NCI-H748 (cell line): ENCODE measurements at regions not wholly inside any gene's neighbourhood (a gene's known extent, or its start where the extent isn't known, plus 50 kb on each side); places are given as distances from the start of the nearest gene placed in this dataset.

Experiments used
- DNase-seq: peaks from one replicate; lab custom pipeline; 2025; ENCODE audit not compliant: unreplicated experiment; lab: John Stamatoyannopoulos, UW

GRCh38 chr14:51307551-51307950 lies 67.5 kb downstream of the TMX1 start:
- DNase-seq: no peak

DNA sequence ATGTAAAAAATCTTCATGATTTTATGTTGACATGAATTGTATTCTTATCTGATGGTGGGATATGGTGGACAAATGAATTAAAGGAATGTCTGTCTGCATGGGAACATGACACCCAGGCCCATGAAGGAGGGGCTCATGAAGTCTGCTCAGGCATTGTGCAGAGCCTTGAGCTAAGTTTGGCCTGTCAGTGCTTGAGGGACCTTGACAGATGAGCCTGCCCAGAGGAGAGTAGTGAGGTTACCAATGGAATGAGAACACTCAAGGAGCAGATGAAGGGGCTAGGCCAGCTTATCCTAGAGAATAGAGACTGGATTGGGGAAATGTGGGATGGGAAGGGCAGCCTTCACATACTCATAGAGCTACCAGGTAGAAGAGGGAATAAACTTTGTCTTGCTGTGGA lies 68.8 kb downstream of the TMX1 start:
- no peak for DNase-seq

DNA sequence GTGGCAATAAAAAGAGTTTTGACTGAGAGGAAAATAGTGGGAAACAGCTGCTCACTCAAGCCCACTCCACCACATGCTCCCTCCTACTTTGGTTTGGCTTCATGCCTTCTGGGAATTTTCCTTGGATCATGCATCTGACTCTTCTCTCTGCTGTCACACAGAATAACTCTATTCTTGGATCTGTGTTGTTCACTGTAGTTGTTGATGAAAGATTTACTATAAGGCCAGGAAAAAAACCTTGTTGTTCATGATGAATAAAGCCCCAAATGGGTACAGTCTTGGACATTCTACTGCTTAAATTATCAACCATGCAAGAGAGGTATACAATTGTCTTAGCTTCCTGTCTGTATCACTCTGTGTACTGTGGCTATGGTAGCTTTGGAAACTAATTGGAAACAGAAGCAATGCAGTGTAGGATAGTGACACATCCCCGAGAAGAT lies 70.5 kb downstream of the TMX1 start:
- no peak for DNase-seq

DNA sequence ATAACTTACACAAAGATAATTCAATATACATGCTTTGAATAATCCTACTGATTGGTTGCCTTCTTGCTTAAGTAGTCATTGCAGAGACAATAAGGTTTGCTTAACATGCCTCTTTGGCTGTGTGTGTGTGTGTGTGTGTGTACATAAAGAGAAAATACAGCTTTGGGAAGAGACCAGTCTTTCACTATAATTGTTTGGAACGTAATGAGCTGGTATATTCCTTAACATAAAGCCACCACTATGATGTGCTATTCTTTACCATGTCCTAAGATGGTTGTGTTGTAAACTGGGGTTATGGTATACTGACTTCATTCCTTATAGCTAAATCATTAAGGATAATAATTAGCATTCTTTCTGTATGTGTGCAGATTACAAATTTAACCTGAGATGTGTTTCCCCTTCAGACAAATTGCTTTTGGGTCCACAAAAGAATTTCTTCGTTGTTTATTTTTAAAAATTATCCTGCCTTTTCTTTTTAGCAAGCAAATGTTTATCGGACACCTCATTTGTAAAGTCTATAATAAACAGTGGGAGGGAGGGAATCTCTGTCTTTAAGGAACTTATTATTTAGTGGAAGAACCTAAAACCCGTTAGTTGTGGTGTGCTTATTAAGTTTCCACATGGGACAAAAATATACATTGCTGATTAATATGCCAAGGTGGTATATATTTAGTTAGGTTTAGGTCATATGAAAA lies 74.4 kb downstream of the TMX1 start:
- no peak for DNase-seq

DNA sequence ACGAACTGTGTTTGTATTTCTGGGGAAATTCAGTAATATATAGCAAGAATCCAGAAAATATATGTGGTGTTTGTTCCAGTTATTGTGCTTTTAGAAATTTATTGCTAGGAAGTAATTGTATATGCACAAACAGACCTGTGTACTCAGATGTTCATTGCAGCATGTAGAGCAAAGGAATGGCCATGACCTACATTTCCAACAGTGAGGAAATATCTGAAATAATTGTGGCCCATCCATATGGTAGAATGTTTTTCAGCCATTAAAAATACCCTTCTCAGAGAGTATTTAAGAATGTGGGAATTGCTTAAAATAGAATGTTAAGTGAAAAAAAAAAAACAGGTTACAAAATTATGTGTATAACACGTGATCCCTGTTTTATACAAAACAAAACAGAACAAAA lies 77.3 kb downstream of the TMX1 start:
- no peak for DNase-seq

DNA sequence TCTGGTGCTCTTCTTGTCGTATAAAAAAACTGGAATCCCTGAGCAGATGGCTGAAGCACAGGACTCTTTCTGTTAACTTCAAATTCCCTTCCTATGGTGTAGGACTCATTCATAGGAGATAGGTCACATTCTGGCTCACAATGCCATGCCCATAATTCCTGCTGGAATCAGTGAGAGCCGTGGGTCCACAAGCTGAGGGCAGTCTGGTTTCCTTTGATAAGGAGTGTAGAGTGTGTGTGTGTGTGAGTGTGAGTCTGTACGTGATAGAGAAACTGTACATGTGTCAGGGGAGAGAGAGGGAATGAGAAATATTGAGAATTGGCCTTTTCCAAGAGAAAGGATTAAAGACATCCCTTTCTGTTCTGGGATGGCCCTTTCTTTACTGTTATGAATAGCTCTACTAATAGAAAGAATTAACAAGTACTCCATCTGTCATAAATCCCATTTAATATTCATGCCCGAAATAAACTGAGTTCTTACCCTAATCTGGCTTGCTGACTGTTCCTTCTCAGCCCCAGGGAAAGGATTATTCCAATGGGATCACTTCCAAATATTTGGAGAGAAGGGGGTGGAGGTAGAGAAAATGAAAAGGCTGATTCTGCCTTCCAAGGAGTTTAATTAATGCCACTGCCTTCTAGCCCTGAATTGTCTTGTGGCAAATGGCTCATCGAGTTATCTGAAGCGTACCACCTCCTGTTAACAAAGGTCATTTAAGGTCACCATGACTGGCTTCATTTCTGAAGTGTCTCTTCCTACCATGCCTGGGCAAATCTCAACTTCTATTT lies 79.0 kb downstream of the TMX1 start:
- no peak for DNase-seq

DNA sequence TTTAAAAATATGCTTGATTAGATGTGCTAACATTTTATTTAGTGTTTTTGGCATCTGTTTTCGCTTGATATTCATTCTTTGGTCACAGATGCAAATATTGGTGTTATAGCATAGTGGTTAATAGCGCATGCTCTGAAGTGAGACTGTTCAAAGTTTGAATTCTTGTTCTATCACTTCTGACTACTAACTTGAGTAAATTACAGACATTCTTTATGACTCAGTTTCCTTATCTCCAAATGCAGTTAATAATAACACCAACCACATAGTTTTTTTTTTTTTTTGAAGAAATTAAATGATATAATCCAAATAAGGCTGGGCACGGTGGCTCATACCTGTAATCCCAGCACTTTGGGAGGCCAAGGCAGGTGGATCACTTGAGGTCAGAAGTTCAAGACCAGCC lies 81.0 kb downstream of the TMX1 start:
- DNase-seq: no peak

DNA sequence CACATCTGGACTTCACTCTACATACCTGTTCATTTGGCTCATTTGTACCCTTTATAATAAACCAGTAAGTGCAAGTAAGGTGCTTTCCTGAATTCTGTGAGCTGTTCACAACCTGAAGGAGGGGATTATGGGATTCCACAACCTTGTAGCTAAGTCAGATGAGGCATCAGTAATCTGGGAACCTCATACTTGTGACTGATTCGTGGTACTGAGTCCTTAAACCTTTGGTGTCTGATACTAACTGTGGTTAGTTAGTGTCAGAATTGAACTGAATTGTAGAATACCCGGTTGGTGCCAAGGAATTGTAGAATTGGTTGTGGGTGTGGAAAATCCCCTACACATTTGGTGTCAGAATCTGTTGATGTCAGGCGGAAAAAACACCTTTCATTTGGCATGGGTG lies 83.4 kb downstream of the TMX1 start:
- DNase-seq: no peak

DNA sequence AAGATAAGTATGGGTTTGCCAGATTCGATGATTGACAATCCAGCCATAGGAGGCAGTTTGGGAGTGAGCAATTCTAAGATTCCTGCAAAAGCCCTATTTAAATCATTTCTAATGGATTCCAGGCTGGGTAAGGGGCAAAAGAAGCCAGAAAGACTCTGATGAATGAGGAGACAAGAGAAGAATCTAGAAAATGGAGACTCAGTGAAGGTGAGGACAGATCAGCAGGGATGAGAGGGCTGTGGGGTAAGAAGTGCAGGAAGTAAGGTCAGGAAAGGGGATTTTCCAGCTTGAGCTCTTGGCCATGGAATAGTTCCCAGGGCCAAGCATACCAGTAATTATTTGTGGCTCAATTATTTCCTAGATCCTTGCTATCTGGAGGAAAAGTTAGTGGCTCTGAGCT lies 87.3 kb downstream of the TMX1 start:
- no peak for DNase-seq

DNA sequence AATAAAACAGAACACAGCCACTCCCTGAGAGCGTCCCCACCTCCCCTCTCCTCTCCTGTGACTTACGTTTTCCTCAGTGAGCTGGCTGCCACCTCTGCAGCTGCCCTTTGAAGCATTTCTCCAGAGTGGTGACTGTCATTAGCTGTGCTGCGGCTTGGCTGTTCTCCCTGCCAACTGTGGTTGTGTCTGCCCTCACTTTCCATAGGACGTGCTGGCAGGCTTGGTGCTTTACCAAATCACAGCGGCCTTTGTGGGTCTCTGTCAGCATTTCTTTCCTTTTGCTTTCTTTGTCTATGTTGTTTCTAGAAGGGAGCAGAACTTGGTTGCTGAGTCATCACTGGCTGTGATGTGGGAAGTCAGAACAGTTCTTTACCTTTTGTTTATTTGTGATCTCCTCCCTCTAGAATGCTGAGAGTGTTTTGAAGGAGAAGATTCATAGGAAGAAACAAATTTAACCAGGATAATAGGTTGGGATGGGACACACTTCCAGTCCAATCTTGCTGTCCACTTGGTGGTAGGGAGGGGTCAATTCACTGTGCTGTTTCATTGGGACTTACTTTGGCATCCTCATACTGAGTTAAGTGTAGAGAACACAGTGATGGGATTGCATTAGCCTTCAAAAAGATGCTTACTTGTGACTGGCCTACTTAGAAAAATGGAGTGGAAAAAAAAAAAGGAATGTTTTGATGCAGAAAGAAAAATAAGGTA lies 88.2 kb downstream of the TMX1 start:
- no peak for DNase-seq

GRCh38 chr14:51328772-51329353 lies 88.8 kb downstream of the TMX1 start:
- DNase-seq: no peak

- no peak for DNase-seq
Measured at GRCh38 chr14:51331486-51332367, 91.7 kb downstream of the TMX1 start.

DNA sequence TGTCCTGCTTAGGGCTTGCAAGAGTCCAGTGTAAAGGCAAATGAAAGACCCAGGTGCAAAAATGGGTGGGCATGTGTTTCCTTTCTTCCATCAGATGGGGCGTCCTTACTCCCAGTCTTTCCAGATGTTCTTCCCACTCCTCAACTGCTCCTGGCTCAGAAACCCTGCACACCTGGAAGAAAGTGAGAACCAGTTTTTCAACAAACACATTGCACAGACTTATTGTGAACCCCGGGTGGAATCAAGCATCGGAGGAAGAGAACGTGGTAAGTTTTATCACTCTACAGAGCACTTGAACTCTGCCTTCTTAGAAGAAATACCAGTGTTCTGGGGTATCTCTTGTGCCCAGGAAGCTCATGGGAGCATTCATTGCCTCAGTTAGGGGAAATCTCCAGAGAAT lies 93.3 kb downstream of the TMX1 start:
- DNase-seq: no peak

DNA sequence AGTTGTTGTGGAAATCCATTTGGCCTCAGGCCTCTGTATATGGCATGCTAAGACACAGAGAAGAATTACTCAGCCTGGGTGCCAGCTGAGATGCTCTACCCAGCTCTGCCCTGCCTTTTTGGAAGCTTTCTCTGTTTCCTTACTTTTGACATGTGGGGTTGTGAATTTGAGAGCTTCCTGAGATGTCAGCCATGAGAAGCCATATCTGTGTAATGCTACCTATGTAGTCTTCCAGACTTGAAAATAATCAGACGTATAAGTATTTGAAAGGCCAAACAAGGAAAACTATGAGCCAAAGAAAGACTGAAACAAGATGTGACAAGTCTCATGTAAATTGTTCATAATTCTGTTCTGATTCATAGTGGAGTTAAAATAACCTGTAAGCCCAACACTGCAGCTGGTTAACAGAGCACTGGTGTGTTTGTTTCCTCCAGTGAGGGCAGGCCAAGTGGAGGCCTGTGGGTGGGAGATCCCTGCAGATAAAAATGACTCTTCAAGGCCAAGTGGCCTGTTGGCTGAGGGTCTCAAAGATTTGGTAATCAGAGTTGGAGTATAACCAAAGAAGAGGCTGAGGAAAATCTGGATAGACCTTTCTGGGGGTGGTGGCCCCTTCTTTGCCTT lies 94.0 kb downstream of the TMX1 start:
- DNase-seq: no peak

GRCh38 chr14:51334566-51334965 lies 94.5 kb downstream of the TMX1 start:
- DNase-seq: no peak

- no peak for DNase-seq
Measured at GRCh38 chr14:51335531-51335930, 95.5 kb downstream of the TMX1 start.

DNA sequence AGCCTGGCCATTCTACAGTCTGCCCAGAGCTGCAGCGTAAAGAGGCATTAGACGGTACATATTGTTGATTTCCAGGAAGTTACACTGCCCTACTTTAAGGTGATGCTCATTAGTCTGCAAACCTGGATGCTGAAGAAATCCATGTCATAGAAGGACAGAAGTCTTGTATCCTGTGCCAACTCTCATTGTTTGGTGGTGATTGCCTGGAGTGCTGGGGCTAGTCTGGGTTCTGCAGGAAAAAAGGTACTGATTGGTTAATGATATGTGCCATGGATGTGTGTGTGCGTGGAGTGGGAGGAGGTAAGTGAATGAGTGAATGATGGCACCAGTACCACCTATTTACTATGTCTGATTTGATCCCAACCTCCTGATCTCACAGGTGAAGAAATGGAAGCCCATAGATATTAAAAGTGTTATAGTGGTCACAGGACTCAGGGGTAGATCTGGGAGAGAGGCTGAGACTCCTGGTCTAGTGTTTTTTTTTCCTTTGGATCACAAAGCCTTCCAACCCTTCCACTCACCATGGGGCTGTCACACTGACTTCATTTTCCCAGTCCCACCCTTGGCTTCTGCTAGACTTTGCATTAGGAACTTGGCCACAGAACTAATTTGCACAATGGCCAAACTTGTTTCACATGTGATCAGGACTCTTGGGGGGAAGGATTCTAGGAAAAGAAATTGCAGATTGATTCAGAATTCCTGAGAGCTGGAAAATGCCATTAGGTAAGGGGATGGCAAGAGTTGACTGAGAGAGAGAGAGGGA lies 96.1 kb downstream of the TMX1 start:
- DNase-seq: no peak

DNA sequence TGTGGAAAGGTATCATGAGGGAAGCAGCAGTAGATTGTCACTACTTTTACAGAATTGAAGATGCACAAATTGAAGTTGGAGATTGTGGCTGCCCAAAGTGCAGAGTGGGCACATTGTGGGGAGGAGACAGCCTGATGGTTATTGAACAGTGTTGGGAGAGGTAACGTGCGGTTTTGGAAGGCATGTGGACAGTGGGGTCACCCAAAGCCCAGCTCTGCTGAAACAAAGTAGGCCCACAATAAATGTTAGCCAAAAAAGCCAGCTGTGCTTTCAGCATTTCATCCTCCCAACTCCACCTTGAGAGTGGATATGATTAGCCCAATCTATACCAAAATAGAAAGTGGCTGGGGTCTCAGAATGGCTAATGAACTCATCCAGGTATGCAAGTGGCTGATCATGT lies 96.7 kb downstream of the TMX1 start:
- DNase-seq: no peak

DNA sequence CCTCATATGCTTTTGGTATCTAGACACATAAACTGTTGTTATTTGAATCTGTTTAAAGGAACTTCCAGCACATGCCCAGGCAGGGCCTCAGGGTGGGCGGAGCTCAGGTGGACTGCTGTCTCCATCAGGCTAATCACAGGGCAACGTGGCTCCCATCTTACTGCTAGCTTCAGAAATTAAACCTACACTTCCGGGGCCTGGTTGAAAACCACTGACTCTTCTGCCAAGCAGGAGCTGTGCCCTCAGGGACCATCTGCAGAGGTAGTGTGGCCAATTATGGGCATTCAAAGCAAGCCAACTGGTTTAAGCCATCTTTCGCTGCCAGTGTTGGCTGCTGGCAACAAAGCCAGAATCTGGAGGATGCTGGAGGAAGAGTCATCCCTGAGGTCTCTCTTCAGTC lies 97.5 kb downstream of the TMX1 start:
- peak; percentile 10 for DNase-seq

- no peak for DNase-seq
Measured at GRCh38 chr14:51341338-51341737, 101.3 kb downstream of the TMX1 start.
